Activated CD4-positive, alpha-beta T cell treated with anti-CD3 and anti-CD28 coated beads, Interleukin-2, amount 50 U/mL, for 16 hours (primary cell): ENCODE measurements at regions not wholly inside any gene's neighbourhood (a gene's known extent, or its start where the extent isn't known, plus 50 kb on each side); places are given as distances from the start of the nearest gene placed in this dataset.
"Not testable (repeated sequence)": the region's sequence is repeated elsewhere in the genome, so short reads cannot be mapped to it uniquely, and the experiment has no call there.

ENCODE experiments used
- DNase-seq: peaks from one replicate; pipeline ENCODE4 v3.0.0-alpha.2; 2020

DNA sequence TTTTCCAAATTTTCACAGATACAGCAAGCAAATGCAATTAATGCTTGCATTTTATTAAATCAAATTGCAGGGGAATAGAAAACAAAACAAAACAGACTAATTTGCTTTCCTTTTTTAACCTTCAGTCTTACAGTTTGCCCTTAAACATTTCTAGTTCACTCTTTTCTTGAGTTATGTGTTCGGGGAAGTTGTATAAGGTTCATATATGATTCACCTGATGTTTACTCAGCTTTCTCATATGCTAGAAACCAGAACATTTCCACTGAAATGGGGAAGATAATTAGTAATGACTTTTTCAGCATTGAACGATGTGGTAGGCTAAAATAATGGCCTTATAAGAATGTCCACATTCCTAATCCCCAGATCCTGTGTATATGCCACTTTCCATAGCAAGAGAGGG lies 176.2 kb upstream of the NBPF9 start:
- DNase-seq, result not testable (repeated sequence)

- not testable (repeated sequence) for DNase-seq
These were observed 181.4 kb upstream of the NBPF9 start for GRCh38 chr1:149284773-149285172.

- DNase-seq, result not testable (repeated sequence)
These were observed 181.9 kb upstream of the NBPF9 start for GRCh38 chr1:149285205-149285604.

DNA sequence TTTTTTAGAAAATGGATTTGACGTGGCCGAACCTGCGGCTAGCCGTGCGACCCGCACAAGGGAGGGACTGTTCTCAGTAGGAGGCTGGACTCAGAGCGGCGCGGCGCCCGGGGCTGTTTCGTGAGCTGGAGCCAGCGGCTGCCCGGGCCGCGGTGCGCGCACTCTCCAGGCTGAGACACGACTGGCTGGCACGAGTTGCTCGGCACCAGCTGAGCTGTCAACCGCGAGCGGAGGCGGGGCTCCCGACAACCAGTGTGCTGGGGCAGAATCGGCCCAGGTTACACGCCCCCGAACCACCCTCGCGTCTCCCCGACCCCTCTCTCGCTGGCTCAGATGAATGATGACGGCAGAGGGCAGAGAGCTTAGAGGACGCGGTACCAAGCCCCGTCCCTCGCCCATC lies 182.3 kb upstream of the NBPF9 start:
- DNase-seq, result peak; percentile 43

GRCh38 chr1:149288580-149288979 lies 185.2 kb upstream of the NBPF9 start:
- DNase-seq, result peak; percentile 0

DNA sequence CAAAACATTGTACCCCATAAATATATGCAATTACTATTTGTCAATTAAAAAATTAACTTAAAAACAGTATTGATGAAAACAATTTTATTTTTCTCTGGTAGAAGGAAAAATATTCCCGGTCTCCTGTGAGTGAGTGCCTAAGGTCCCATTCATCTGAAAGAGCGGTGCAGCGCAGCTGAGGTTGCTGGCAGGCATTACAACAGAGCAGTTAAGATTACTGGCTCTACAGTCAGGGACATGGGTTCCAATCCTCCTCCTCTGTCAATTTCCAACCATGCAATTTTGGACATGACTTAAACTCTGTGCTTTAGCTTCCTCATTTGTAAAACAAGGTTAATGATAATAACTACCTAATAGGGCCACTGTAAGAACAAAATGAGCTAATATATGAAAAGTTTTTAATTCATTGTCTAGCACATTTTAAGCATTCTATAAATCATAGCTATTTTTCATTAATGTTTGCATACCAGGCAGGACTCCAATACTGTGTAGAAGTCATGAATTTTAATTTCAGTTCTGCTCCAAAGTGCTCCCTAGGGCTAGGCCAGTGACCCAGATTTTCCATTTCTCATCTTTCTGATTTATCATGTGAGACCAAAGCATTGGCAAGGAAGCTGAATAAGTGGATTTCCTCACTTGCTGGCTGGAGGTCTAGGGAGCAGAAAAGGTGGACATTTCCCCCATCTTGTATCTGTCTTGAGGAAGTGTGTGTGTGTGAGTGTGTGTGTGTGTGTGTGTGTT lies 174.2 kb upstream of the NBPF19 start:
- not testable (repeated sequence) for DNase-seq

GRCh38 chr1:149301282-149301681 lies 173.6 kb upstream of the NBPF19 start:
- not testable (repeated sequence) for DNase-seq

DNA sequence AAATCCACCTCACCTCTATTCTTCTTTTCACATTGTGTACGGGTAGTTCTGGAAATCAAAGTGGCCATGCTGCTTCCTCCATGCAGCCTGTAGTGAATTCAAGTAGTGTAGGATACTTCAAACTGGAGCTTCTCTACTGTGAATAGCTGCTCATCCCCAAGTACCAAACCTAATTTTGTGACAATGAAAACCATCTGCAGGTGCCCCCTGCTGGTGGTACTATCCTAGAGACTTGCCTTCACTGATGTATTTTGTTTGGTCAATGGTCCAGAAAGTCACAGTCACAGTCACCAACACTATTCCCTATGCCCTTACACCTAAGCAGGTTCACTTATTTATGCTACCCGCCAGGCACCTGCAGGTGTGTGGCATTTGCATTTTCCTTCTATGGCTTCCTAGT lies 170.0 kb upstream of the NBPF19 start:
- DNase-seq, result not testable (repeated sequence)

DNA sequence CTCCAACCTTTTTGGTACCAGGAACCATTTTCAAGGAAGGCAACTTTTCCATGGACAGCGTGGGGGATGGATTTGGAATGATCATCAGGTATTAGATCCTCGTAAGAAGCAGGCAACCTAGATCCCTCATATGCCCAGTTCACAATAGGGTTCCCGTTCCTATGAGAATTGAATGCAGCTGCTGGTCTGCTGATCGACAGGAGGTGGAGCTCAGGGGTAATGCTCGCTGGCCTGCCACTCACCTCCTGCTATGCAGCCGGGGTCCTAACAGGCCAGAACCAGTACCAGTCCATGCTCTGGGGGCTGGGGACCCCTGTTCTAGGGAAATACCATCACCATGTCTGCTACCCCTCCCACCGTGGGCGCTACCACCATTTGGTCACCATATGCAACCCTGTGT lies 167.2 kb upstream of the NBPF19 start:
- not testable (repeated sequence) for DNase-seq

DNA sequence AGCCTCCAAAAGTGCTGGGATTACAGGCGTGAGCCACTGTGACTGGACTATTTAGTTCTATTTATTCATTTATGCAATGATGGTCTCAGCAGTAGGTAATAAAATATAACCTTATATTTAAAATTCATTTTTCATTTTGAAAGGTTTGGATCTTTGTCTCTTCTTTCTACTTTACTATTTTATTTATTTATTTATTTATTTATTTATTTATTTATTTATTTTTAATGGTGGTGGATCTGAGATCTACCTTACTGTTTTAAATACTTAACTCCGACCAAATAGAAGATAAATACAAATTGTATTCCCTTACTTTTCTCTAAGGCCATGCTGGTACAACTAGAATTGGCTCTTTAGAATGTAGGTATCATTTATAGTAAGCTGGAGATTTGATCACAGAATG lies 159.9 kb upstream of the NBPF19 start:
- DNase-seq, result not testable (repeated sequence)

DNA sequence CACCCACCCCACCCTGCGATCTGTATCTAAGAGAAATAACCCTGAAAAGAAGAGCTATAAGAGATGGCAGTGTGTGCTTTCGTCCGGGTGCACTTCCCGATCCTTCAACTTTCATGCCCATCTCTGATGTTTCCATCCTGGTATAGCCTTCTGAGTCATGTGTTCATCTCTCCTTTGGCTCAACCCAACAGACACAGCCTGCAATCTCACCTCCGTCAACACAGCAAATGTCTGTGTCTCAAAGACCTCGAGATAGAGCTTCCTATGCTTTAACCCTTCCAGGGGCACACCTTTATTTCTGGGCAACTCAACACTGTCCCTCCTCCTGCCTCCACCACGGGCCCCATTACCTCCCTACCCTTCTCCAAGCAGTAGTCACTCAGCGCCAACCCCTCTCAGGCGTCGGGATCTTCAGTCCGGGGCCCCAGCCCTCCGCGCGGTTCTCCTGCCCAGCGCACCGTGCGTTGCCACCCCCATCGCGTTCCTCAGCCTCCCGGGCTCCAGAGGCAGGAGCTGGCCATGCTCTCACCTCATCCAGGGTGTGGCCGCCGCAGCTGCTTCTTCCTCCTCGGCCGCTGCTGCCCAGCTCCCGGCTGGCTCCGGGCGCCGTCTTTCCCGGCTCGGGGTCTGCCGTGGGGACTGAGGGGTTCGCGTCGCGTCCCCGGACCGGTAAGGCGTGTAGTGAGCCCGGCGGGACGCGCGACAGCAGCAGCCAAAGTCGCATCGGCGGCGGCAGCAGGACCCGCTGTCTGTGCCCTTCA lies 153.7 kb upstream of the NBPF19 start:
- not testable (repeated sequence) for DNase-seq

DNA sequence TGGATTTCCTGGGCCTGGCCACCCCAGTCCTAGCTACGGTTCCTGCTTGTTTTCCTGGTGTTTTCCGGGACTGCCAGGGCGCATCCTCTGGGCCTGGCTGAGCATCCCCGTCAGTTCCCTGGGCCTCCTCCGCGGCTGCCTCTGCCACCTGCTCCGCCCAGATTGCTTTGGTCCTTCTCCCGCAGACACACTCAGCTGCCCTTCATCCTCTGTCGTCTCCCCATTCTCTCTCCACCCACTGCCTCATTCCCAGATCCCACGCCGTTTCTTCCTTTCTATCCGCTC lies 153.2 kb upstream of the NBPF19 start:
- not testable (repeated sequence) for DNase-seq

DNA sequence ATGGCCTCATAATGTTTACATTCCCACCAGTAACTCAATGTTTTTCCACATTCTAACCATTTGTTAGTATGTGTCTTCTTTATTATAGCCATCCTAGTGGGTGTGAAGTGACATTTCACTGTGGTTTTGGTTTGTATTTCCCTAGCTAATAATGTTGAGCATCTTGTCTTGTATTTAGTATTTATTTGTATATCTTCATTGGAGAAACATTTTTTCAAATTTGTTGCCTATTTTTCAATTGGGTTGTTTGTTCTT lies 144.8 kb upstream of the NBPF19 start:
- DNase-seq, result not testable (repeated sequence)

DNA sequence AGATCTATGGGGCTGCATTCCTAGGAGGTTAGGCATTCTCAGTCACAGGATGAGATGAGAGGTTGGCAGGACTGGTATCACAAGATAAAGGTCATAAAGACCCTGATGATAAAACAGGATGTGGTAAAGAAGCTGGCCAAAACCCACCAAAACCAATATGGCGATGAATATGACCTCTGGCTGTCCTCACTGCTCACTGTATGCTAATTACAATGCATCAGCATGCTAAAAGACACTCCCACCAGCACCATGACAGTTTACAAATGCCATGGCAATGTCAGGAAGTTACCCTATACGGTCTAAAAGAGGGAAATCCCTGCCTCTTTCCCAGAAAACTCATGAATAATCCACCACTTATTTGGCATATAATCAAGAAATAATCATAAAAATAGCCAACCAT lies 138.8 kb upstream of the NBPF19 start:
- DNase-seq, result not testable (repeated sequence)

DNA sequence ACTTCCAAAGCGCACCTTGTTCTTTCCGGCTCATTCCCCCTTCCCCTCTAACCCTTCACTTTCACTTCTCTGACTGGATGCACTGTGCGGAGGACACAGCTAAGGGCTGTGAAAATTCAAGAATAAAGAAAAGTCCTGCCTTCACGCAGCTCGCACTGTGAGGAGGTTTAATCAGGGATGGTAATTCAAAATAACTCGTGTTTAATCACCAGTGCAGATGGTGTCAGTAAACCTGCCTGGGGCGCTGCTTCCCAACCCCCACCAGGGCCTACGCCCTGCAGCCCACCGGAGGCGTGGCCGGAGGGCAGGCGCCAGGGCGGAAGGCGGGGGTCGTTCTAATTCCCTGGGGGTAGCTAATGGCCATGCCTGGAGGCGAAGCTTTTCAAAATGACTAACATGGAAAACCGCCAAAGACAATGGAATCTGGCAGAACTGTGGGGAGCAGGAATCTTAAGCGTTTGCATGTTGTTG lies 136.6 kb upstream of the NBPF19 start:
- DNase-seq, result not testable (repeated sequence)

DNA sequence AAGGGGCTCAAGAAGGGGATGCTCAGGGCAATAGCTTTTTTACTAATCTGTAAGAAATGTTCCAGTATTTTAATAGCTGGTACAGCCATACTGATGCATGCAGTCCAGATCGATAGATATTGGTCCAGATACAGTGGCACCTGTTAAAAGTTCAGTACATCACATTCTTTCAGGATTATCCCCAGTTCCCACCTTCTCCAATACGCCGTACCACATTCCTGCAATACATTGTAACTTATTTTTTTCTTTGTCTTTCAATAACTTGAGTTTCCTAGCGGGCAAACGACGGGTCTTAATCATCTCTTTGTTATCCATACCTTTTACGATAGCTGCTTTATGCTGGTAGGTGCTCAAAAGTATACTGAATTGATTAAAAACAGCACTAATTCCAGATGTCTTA lies 136.1 kb upstream of the NBPF19 start:
- DNase-seq, result not testable (repeated sequence)

DNA sequence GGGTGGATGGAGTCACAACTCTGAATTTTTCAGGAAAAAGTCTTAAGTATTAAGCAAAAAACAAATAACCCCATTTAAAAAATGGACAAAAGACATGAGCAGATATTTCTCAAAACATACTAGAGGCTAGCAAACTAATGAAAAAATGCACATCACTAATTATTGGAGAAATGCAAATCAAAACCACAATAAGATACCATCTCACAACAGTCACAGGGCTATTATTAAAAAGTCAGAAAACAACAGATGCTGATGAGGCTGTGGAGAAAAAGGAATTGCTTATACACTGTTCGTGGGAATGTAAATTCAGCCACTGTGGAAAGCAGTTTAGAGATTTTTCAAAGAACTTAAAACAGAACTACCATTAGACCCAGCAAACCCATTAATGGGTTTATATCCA lies 125.4 kb upstream of the NBPF19 start:
- DNase-seq, result not testable (repeated sequence)

- not testable (repeated sequence) for DNase-seq
These were observed 122.6 kb upstream of the NBPF19 start for GRCh38 chr1:149352205-149352604.

- not testable (repeated sequence) for DNase-seq
These were observed 120.3 kb upstream of the NBPF19 start for GRCh38 chr1:149354579-149354978.

GRCh38 chr1:149355748-149356147 lies 119.1 kb upstream of the NBPF19 start:
- DNase-seq, result not testable (repeated sequence)

GRCh38 chr1:149356152-149356551 lies 118.7 kb upstream of the NBPF19 start:
- DNase-seq, result not testable (repeated sequence)

DNA sequence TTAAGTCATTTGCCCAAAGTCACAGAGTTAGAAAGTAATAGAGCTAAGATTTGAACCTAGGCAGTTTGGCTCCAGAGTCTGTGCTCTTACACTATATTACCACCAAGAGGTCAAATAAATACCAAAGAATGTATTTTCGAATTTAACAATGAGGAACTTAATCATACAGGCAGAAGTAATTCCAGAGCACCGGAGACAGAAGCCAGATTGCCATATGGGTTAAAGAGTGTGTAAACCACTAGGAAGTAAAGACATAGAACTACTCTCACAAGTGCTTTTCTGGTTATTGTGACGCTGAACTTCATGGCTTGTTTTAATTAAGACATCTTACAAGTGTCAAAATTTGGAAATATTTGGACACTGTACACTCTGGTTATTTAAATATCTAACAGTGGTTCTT lies 114.5 kb upstream of the NBPF19 start:
- DNase-seq, result not testable (repeated sequence)

DNA sequence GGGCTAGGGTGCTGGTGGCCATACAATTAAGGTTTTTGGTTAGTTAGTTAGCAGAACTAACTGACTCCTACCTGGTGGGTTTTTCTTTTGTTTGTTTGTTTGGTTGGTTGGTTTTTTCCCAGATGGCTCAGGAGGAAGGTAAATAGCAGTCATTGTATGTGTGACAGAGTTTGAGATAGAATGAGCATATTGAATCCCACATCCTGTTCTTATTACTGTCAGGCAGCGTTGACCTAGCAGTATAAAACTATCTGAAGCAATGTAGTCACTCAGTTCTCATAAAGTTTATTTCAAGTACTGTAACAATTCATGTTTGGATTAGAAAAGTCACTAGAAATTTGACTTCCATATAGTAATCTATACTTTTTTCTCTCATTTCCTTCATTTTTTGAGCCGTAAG lies 113.5 kb upstream of the NBPF19 start:
- not testable (repeated sequence) for DNase-seq

- DNase-seq, result not testable (repeated sequence)
These were observed 110.5 kb upstream of the NBPF19 start for GRCh38 chr1:149364188-149364981.
